Tibial artery (tissue), 4 donors: ENCODE measurements at regions not wholly inside any gene's neighbourhood (a gene's known extent, or its start where the extent isn't known, plus 50 kb on each side); places are given as distances from the start of the nearest gene placed in this dataset.

Experiments used
- DNase-seq, 2 donors: peaks; one replicate each; pipeline ENCODE4 v3.0.0-alpha.2; 2019
- H3K27ac ChIP-seq, 2 donors: fragments of 200-600 bp; sonication (generic) in 1 of 2; 1 replicate in 1 of 2; 2 replicates in 1 of 2; pipeline ENCODE4 v1.5.1; 2018 to 2019; ENCODE audit warnings: mild to moderate bottlenecking in 1 of 2
- H3K27me3 ChIP-seq, 2 donors: fragments of 200-600 bp; sonication (generic) in 1 of 2; one replicate each; pipeline versions ENCODE4 v1.5.1 to v1.6.0; 2016 to 2019
- H3K36me3 ChIP-seq, 3 donors: fragments of 200-600 bp; sonication (generic) in 2 of 3; one replicate each; pipeline ENCODE4 v1.5.1; 2016 to 2019; ENCODE audit warnings: mild to moderate bottlenecking in 2 of 3
- H3K4me1 ChIP-seq, 4 donors: fragments of 200-600 bp; sonication (generic) in 2 of 4; 1 replicate in 3 of 4; 2 replicates in 1 of 4; pipeline ENCODE4 v1.5.1; 2016 to 2019
- H3K4me3 ChIP-seq, 2 donors: fragments of 200-600 bp; sonication (generic) in 1 of 2; 1 replicate in 1 of 2; 2 replicates in 1 of 2; pipeline ENCODE4 v1.5.1; 2018 to 2019; ENCODE audit warnings: mild to moderate bottlenecking in 2 of 2
- H3K9me3 ChIP-seq, 3 donors: fragments of 200-600 bp; sonication (generic) in 1 of 3; one replicate each; pipeline ENCODE4 v1.5.1; 2016 to 2019
- intact Hi-C: fragments of 100-400 bp; cut with DNase I; formaldehyde crosslinking; loops from one replicate; pipeline ENCODE4 v1.15.0; 2023; ENCODE audit warnings: low total_unique reads
- TF ChIP-seq, protein P1 (sequence below), 2 experiments: fragments of 200-600 bp in 1 of 2; fragments of 450-650 bp in 1 of 2; IDR thresholded peaks; one replicate each; pipeline ENCODE4 v1.5.1; 2017 to 2019; ENCODE audit warnings: antibody characterized with exemption in 2 of 2, mild to moderate bottlenecking in 1 of 2, moderate library complexity in 1 of 2

DNA sequence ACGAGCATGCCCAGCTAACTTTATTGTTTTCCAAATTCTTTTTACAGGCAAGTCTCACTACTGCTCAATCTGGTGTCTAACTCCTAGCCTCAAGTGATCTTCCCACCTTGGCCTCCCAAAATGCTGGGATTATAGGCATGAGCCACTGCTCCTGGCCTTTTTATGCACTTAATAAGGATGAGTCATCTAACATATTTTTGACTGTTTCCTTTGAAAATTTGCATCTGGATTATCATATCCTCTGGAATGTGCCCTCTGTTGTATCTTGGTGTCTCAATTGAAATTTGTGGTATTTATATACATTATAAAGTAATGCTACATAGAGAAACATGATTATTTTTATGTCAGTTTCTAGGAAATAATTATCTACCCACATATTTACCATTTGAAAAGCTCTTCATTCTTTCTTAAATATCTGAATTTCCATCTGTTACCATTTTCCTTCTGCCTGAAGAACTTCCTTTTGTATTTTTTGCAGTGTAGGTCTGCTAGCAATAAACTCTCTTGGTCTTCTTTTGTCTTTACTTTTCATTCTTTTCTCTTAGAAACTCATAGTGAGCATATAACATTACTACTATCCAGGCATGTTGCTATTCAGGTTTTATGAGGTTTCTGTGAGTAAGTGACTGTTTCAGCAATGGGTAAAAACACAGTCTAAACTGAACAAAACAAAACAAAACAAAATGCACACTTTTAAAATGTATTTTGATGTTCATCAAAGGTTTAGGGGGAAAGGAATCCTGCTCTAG is 52.8 kb upstream of the CNOT2 start:
- Histone ChIP-seq H3K9me3 (no peaks in the 10 kb centered on the region), H3K4me3 (no peak overlapping the region), H3K27ac (no peak overlapping the region), H3K27me3 (no peaks in the 10 kb centered on the region), H3K4me1 (no peaks in the 10 kb centered on the region), H3K36me3 (no peaks in the 10 kb centered on the region)
- intact Hi-C loops = no loop called here
- TF ChIP-seq, protein P1, sequence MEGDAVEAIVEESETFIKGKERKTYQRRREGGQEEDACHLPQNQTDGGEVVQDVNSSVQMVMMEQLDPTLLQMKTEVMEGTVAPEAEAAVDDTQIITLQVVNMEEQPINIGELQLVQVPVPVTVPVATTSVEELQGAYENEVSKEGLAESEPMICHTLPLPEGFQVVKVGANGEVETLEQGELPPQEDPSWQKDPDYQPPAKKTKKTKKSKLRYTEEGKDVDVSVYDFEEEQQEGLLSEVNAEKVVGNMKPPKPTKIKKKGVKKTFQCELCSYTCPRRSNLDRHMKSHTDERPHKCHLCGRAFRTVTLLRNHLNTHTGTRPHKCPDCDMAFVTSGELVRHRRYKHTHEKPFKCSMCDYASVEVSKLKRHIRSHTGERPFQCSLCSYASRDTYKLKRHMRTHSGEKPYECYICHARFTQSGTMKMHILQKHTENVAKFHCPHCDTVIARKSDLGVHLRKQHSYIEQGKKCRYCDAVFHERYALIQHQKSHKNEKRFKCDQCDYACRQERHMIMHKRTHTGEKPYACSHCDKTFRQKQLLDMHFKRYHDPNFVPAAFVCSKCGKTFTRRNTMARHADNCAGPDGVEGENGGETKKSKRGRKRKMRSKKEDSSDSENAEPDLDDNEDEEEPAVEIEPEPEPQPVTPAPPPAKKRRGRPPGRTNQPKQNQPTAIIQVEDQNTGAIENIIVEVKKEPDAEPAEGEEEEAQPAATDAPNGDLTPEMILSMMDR (IDR thresholded peaks at IDR 0.05) = no peak
- DNase-seq = no peak
